Endothelial cell of umbilical vein (primary cell): ENCODE measurements at regions not wholly inside any gene's neighbourhood (a gene's known extent, or its start where the extent isn't known, plus 50 kb on each side); places are given as distances from the start of the nearest gene placed in this dataset.
A peak's percentile ranks its signal among the peaks of the same experiment; 100 is the strongest.

ENCODE experiments used
- BruUV-seq: library from RNA; stranded (reverse); fragments of 400-500 nt; replicated peaks from 2 replicates; lab custom pipeline; 2021; lab: Mats Ljungman, UMichigan
- CTCF ChIA-PET: fragments of 300-600, 350-600 bp; sonication (Branson Sonifier 250); formaldehyde crosslinking; loops from one replicate; lab custom pipeline; 2021; ENCODE audit warnings: antibody characterized with exemption, inconsistent platforms; lab: Charles Lee
- POLR2A ChIA-PET: fragments of 300-600, 350-600 bp; sonication (Branson Sonifier 250); formaldehyde crosslinking; loops from one replicate; lab custom pipeline; 2021; ENCODE audit warnings: antibody characterized with exemption, inconsistent platforms; lab: Charles Lee
- DNase-seq: peaks from one replicate; pipeline ENCODE4 v3.0.0-alpha.2; 2011; ENCODE audit warnings: low read depth, low spot score
- FAIRE-seq: peaks from 2 replicates; lab custom pipeline; 2011; peaks lifted over from hg19 to GRCh38; lab: Jason Lieb, UNC
- H2AFZ ChIP-seq: 2 replicates; pipeline ENCODE4 v1.6.0; 2012; ENCODE audit warnings: low read depth, low read length, control low read depth, inconsistent platforms
- H3K27ac ChIP-seq: 2 replicates; pipeline ENCODE4 v1.5.1; 2011; ENCODE audit warnings: low read depth, mild to moderate bottlenecking, control low read depth, low read length, moderate library complexity; ENCODE audit not compliant: insufficient read depth
- H3K27me3 ChIP-seq, 2 experiments: 2 replicates each; pipeline versions ENCODE4 v1.6.0 to v1.6.1; 2011; ENCODE audit warnings: low read length in 2 of 2, mixed read lengths in 1 of 2; ENCODE audit not compliant: control insufficient read depth in 2 of 2, insufficient read depth in 2 of 2
- H3K36me3 ChIP-seq, 2 experiments: 2 replicates in 1 of 2; 3 replicates in 1 of 2; pipeline ENCODE4 v1.5.1; 2011; ENCODE audit warnings: low read length in 2 of 2, mild to moderate bottlenecking in 1 of 2, moderate library complexity in 1 of 2; ENCODE audit not compliant: control insufficient read depth in 2 of 2, insufficient read depth in 2 of 2; ENCODE audit errors: extremely low read depth in 1 of 2
- H3K4me1 ChIP-seq: 3 replicates; pipeline ENCODE4 v1.5.1; 2011; ENCODE audit warnings: mild to moderate bottlenecking, low read length; ENCODE audit not compliant: control insufficient read depth, insufficient read depth; ENCODE audit errors: extremely low read depth
- H3K4me2 ChIP-seq: 2 replicates; pipeline ENCODE4 v1.6.1; 2011; ENCODE audit warnings: low read length, control low read depth, mixed read lengths; ENCODE audit not compliant: insufficient read depth
- H3K4me3 ChIP-seq, 3 experiments: fragments of 200-600 bp in 1 of 3; sonication (generic), shearing (Covaris generic) in 1 of 3; replicated peaks in 1 of 3; 2 replicates each; pipeline ENCODE4 v1.5.1; 2011 to 2016; ENCODE audit warnings: control low read depth in 3 of 3, low read length in 3 of 3, mild to moderate bottlenecking in 2 of 3, inconsistent platforms in 1 of 3, low read depth in 1 of 3, moderate library complexity in 1 of 3; ENCODE audit not compliant: insufficient read depth in 1 of 3
- H3K79me2 ChIP-seq: 2 replicates; pipeline ENCODE4 v1.6.0; 2012; ENCODE audit warnings: low read length, inconsistent platforms; ENCODE audit not compliant: control insufficient read depth, insufficient read depth
- H3K9ac ChIP-seq: replicated peaks from 2 replicates; pipeline ENCODE3; 2011; ENCODE audit warnings: low read length, control low read depth; ENCODE audit not compliant: insufficient read depth; ENCODE audit errors: extremely low read depth
- H3K9me1 ChIP-seq: replicated peaks from 3 replicates; pipeline ENCODE4 v1.6.0; 2011; ENCODE audit warnings: mild to moderate bottlenecking, low read length; ENCODE audit not compliant: control insufficient read depth, insufficient read depth; ENCODE audit errors: extremely low read depth
- H3K9me3 ChIP-seq: replicated peaks from 2 replicates; pipeline ENCODE4 v1.5.1; 2012; ENCODE audit warnings: low read length, inconsistent platforms; ENCODE audit not compliant: control insufficient read depth, insufficient read depth
- H4K20me1 ChIP-seq: replicated peaks from 2 replicates; pipeline ENCODE3; 2011; ENCODE audit warnings: mild to moderate bottlenecking, low read length; ENCODE audit not compliant: control insufficient read depth, insufficient read depth; ENCODE audit errors: extremely low read depth
- CTCF ChIP-seq, 2 donors: IDR thresholded peaks; 1 replicate in 1 of 2; 2 replicates in 1 of 2; pipeline ENCODE4 v1.5.1; 2011; ENCODE audit warnings: low read length in 2 of 2, mild to moderate bottlenecking in 2 of 2, moderate library complexity in 2 of 2, control low read depth in 1 of 2, inconsistent platforms in 1 of 2, low read depth in 1 of 2; ENCODE audit not compliant: insufficient read depth in 1 of 2; ENCODE audit errors: extremely low read depth in 1 of 2
- EZH2 ChIP-seq: IDR thresholded peaks from 2 replicates; pipeline ENCODE4 v1.6.1; 2012; ENCODE audit warnings: borderline replicate concordance, low read depth, mild to moderate bottlenecking, moderate library complexity, low read length, inconsistent platforms; ENCODE audit not compliant: severe bottlenecking
- JUN ChIP-seq: IDR thresholded peaks from 2 replicates; pipeline ENCODE4 v1.6.1; 2011; ENCODE audit warnings: borderline replicate concordance, low read depth; ENCODE audit not compliant: insufficient read length, insufficient read depth
- POLR2A ChIP-seq: IDR thresholded peaks from 2 replicates; pipeline ENCODE4 v1.6.1; 2012; ENCODE audit warnings: low read depth, mild to moderate bottlenecking, control low read depth, low read length
- POLR2AphosphoS5 ChIP-seq: IDR thresholded peaks from 2 replicates; pipeline ENCODE4 v1.6.1; 2012; ENCODE audit warnings: low read depth, mild to moderate bottlenecking, control low read depth, low read length, moderate library complexity; ENCODE audit not compliant: insufficient read depth
- dilution Hi-C: fragments of 300-500 bp; cut with MboI; formaldehyde crosslinking; loops from one replicate; pipeline ENCODE4 v1.15.0; 2019; ENCODE audit warnings: low sequenced_read_pairs; ENCODE audit not compliant: extremely low pct_ligation_motif_present
- intact Hi-C: fragments of 100-400 bp; cut with micrococcal nuclease; formaldehyde crosslinking; loops from one replicate; pipeline ENCODE4 v1.10.0; 2022
- TF ChIP-seq, protein P1 (sequence below): IDR thresholded peaks from 2 replicates; pipeline ENCODE4 v1.6.1; 2011; ENCODE audit not compliant: insufficient read depth, insufficient read length

DNA sequence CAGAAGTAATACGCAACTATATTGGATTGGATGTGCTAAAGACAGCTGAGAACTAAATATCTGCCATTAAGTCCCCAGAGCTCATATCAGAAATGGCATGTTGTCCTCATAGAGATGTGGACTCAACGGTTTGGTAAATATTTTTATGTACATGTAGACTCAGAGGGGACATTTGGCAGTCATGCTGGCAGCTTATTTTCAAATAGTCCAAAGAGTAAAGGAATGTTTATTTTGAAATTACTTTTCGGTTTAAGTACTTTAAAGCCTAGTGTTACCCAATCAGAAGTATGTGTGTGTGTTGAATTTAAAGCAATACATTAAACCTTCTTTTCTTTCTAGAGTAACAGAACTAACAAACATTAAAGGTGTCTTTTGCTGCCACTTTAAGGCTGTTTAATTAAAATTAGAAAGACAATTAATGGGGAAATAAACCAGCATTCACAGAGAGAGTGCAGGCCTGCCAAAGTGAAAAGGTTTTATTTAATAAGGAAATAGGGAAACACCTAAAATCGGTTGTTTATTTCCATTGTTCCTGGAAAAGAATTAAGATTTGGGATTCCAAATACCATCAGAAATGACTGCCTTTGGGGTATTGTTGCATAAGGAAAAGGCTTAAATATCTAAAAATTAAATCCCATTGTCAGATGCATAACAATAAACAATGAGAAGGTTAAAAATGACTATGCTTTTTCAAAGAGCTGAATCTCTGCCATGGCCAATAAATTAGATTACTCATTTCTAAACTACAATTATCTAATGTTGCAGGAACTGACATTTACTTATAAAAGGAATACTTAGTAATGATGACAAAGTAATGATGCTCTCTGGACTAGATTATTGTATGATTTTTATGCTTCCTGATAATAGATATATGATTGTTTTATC is 113.4 kb upstream of the AHR start:
- dilution Hi-C loops = no loop called here
- POLR2A ChIA-PET = interaction anchor here (0.5 kb wide), 1 partner anchor 42 kb away, joined by 4 read pairs; no protein-coding TSS in a partner anchor
- Histone ChIP-seq H3K9me1 (no peaks in the 10 kb centered on the region), H3K9me3 (no peaks in the 10 kb centered on the region), H3K36me3 (no peaks in the 10 kb centered on the region), H3K9ac (no peak overlapping the region), H2AFZ (no peak overlapping the region), H3K27ac (no peak overlapping the region), H3K4me1 (peaks cover 11% of the 10 kb centered on the region), H3K4me3 (no peak overlapping the region), H3K79me2 (no peaks in the 10 kb centered on the region), H4K20me1 (no peaks in the 10 kb centered on the region), H3K27me3 (no peaks in the 10 kb centered on the region), H3K4me2 (no peak overlapping the region)
- BruUV-seq = no TSS peak
- FAIRE-seq (no peak), DNase-seq (peak; percentile 49)
- CTCF ChIA-PET = no interaction called here
- intact Hi-C loops = no loop called here
- TF ChIP-seq EZH2 (no peak), JUN (no peak), POLR2A (no peak), POLR2AphosphoS5 (no peak), CTCF (IDR thresholded peaks at IDR 0.05; ENCODE audit: extremely low read depth in 1 of 2, insufficient read depth in 1 of 2, low read depth in 1 of 2, low read length in 2 of 2) (no peak)
- TF ChIP-seq, protein P1, sequence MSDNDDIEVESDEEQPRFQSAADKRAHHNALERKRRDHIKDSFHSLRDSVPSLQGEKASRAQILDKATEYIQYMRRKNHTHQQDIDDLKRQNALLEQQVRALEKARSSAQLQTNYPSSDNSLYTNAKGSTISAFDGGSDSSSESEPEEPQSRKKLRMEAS = no peak
